NCI-H1417 (cell line): ENCODE measurements at regions not wholly inside any gene's neighbourhood (a gene's known extent, or its start where the extent isn't known, plus 50 kb on each side); places are given as distances from the start of the nearest gene placed in this dataset.
"Not testable (repeated sequence)": the region's sequence is repeated elsewhere in the genome, so short reads cannot be mapped to it uniquely, and the experiment has no call there.

Source experiments
- DNase-seq, 3 experiments: peaks; one replicate each; lab custom pipeline; 2025; lab: John Stamatoyannopoulos, UW

DNA sequence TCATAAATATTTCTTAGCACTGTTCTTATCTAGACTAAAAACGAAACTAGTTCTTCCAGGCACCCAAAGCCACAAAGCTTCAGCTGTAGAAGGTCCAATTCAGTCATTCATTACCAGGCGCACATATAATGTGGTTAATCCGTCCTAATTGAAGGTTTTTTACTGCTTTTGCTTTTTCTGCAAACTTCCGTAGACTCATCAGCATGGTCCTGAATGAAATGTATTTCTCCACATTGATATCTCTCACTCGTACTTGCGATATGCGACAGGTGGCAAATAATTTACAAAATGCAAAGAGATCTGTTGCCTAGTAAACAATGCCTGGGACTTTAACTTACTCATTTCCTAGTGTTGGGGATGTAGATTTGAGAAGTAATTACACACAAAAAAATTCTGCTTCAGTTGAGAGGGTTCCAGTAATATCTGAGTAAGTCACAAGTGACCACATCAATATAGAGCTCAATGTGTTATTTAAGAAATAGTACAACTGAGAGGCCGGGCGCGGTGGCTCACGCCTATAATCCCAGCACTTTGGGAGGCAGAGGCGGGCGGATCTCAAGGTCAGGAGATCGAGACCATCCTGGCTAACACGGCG is 75.0 kb upstream of the MBNL1 start:
- DNase-seq, result no peak

DNA sequence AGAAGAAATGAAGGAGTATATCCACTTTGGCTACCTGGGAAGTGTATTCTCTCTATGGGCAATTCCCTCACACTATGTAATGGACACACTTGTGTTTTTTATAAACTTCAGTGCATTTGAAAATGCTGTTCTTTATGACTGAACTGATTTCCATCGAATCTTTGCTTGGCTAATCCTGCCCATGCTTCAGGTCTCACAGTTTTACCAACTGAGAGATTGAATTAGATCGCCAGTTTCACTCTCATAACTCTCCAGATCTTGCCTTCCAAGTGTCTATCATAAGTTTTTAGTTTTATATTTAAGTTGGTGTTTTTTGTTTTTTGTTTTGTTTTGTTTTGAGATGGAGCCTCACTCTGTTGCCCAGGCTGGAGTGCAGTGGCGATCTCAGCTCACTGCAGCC is 73.5 kb upstream of the MBNL1 start:
- DNase-seq, result no peak

DNA sequence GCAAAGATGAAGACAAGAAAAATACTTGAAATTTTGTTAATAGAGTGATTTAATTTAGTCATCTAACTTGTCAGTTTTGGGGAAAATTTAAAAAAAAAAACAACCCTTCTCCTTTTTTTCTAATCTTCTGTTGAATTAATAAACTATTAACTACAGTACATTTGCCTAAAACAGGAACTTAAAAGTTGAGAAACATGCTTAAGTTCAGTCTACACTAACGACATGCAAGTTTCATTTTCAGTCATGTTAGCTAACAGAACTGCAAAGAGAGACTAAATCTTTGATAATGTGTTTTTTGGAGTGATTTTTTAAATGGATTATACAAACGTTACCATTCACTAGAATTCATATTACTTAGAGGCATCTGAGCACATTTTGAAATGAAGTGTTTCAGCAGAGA is 71.9 kb upstream of the MBNL1 start:
- no peak for DNase-seq

DNA sequence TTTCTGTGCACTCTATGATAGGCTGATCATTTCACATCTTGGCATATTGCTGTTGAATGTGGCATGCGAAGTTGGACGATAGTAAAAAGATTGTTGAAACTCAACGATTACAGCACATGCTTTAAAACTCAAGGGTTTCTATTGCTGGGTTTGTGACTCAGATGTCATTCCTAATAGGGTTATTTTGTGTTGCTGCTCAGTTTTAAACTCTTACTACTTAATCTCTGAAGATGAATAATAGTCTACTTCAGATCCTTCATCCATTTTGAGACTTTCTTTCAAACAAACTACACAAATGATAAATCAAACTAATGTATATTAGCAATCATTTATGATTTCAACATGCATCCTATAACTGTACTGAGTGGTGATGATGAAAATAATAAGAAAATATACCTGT is 71.3 kb upstream of the MBNL1 start:
- DNase-seq, result no peak

DNA sequence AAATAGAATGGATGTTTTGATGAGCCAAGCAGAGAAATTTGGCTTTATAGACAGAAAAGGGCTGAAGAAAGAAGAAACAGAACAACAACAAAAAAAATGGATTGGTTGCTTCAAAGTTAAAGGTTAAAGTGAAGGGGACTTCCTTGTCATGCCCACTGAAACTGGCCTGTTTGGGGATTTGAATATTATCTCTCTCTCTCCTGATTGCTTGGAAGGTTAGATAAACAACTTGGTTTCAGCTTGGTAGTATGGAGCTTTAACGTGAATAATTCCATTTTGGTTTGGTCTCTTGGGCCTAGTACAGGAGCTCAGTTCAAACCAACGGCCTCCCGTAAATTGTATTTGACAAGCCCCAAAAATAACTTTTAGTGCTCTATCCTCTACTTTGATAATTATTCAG is 70.8 kb upstream of the MBNL1 start:
- DNase-seq, result no peak

DNA sequence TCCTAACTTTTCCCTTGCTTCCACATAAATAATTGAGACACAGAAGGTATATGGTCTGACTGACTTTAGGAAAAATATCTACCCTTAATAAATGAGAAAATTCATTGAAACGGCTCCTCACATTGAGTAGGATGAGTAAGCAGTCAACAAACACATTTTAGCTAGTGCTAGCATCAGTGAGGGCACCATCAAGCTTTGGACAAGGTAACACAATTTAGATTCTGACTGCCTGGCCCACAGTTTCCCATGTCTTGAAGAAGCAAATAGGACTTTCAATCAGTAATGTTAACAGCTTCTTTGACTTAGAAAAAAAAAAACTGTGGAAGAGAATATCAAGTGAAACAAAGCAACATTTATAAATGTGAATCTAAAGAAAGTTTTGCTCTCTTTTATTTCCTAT is 70.1 kb upstream of the MBNL1 start:
- no peak for DNase-seq

DNA sequence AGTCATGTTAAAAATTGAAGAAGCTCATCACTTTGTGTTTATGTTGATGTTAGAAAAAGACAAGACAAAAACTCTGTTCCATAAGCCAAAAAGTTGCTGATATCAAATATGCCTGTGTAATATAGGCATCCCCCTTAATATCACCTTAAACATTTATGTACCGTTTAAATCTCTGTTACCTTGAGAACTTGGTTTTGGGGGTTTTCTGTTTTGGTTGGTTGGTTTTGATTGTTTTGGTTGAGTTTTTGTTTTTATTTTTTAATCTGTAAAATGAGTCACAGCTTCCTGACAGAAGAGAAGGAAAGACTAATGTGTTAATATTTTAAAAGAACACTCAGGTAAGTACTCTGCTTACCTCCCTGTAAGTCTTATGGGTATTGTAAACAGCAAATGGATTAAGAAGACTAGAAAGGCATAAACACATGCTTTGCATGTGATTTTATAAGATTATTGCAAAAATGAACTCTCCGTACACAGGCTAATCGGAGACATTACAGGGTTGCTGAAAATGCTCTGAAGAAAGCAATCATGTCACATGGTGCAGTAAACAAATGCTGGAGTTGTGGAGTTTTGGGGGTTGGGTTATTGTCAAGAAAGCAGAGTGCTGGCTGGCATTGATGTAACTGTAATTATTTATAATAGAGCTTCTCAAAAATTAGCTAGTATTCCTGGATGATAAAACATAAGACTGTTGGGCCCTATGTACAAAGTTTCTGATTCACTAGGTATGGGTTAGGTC is 69.5 kb upstream of the MBNL1 start:
- DNase-seq, result no peak

DNA sequence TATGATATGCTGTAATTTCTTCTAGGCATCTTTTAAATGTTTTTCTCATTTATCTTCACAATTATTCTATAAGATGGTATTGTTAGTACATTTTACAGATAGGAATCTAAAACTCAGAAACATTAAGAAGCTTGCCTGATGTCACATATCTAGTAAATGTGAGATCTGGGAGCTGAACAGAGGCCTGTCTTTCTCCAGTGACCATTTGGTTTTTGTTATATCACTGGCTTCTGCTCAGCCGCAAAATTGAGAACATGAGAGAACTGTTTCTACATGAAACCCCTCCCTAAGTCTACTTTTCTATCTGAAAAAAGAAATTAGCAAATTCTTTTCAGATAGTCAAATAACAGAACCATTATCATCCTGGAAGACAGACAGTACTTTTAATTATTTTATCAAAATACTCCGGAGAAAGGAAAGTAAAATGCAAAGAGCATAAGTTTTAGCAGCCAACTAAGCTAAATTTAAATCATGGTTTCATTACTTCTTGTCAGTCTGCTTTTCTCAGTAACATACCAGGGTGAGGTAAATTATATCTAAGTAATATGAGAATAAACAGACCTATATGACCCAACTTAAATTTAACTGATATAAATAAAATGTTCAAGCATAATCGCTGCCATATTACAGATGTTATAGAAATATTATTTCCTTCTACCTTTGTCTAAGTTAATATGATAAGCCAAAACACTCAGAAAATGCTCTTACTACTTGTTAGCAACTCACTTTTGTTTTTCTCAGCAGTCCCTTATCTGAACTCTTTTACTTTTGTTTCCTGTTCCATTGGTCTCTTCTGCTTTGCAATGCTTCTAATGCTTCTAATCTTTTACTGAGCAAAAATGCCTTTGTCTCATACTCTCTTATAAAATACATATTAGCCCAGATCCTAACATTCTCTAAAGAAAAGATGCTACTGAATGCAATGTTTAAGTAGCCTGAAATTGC is 68.0 kb upstream of the MBNL1 start:
- DNase-seq, result no peak

DNA sequence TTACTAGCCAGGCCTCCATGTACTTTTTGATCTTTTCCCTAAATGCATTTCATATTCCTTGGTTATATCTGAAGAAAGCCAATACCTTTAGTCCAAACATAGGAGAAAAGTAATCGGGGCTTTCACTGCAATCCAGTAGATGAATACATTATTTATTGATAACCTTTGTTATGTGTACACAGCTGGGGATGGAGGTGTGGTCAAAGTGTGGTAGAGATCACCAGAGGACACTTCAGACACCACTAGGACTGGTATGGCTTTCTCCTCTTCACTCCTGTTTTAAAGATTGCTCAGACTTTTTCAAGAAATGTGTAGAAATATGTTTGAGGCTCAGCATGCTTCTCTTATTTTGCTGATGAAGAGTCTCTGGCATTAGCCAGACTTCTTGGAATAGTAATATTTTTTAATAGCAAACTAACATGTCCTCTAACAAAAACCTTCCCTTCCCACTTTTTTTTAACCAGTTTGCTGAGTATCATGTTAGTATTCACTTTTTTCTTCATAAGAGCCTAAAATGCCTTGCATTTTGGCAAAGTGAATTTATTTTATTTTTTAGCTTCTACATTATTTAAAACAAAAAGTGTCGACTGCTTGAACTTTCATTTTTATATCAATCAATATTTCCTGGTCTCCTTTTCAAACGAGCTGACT is 65.6 kb upstream of the MBNL1 start:
- peak in 1 of 3 experiments; percentile 41 for DNase-seq

DNA sequence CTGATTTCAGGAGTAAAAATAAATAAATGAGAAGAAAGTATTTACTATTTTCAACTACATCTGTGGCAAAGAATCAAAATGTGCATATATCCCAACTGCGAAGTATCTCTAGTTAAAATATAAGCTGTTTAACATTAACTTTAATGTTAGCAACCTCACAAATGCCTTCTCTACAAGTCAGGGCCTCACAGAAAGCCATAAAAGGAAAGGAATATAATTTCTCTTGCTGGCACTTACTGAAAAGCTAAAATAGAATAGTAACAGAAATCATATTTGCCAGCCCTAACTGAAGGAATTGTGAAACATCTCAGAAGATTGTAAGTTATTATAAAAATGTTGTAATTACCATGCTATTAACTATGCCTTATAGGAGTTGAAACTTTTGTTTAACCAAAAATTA is 65.1 kb upstream of the MBNL1 start:
- no peak for DNase-seq

DNA sequence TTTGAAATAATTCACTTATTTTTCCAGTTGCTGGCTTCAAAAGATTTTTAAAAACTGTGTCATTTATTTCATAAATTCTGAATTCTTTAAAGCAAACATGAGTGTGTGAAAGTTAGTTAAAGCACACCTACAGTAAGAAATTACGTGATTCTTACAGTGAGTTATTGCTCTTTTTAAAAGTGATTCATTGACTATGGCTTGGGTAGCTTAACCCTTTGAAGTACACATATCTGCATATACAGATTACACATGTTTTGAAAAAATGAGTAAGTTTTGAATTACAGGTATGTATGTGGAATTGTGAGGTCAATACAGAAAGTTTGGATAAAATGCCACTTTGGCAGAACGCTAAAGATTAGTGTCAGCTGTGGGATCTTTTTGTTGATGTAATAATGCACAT is 64.5 kb upstream of the MBNL1 start:
- no peak for DNase-seq

DNA sequence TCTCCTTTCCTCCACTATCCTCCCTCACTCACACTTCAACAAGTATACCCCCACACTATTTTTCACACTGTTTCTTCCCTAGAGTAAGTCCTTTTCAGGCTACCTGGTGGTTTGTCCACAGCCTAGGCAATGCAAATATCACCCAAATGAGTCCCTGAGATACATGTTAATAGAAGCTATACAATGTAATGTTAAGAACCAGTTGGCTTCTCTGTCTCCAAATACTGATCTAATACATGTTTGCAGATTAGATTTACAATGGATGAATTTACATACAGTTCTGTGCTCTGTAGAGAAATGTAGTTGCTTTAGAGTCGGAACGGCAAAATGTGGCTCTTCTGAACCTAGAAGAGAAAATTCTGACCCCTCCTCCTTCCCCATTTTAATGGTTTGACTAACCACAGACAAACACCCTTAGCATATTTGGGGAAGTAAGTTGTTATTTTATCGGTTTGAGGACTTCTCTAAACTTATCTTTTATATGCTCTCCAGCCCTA is 63.6 kb upstream of the MBNL1 start:
- DNase-seq, result no peak

DNA sequence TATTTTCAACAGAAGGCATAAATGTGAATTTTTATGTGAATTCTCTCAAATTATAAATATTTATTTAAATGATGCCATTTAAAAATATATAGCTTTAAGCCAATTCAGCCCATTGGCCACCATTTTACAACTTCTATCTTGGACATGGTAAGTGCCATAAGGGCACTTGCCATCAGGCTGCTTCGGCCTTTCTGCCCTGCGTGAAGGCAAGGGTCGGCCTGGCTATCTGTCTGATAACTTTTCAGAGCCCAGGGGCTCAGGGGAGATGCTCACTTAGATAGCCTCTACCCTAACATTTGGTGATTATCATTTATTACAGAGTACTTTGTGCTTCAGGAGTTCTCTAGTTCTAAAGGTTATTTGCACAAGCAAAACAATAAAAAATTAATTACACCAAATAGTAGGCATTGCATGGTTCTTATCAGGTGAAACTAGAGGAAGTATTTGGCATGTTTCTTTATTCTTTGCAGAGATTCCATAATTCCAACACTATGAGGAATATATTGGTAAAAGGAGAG is 62.4 kb upstream of the MBNL1 start:
- no peak for DNase-seq

DNA sequence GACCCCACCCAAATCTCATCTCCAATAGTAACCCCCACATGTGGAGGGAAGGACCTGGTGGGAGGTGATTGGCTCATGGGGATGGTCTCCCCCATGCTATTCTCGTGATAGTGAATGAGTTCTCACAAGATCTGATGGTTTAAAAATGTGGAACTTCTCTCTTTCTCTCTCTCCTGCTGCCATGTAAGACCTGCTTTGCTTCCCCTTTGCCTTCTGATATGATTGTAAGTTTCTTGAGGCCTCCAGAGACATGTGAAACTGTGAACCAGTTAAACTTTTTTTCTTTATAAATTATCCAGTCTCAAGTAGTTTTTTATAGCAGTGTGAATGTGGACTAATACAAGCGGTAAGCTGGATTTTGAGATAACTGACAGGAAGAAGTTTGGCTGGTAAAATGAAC is 60.3 kb upstream of the MBNL1 start:
- DNase-seq, result no peak

DNA sequence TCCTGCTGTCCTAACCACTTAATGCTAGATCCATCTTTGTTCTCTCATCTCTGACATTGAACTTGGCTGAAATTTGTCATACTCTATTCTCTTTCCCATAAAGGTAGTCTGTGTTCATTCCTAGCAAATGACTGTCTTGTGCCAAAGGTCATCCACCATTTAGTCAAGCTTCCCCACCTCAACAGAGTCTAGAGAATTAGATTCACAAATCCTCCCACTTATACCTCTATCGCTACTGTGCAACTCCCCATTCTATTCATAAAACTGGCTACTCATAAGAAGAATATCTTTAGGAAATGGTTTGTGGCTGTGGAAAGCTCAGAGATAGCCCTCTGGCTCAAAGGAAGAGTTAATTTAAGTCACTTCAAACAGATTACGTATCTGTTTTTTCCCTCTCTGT is 59.7 kb upstream of the MBNL1 start:
- DNase-seq, result no peak

DNA sequence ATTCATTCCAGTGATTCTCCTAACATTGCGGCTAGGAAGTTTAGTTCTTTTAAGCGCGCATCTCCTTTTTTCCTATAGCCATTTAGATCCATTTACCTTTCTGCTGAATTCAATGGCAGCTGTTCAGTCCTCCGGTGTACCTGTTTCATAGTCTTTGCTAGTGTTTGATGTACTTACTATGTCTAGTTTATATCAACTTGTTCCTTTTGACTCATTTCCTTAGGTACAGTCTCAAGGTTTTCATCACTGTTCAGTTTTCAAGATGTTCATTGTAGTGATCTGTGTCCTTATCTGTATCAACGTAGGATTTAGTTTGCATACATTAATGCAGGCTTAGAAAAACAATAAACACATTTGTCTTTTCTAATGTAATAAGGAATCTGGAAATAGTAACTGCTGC is 59.0 kb upstream of the MBNL1 start:
- no peak for DNase-seq

DNA sequence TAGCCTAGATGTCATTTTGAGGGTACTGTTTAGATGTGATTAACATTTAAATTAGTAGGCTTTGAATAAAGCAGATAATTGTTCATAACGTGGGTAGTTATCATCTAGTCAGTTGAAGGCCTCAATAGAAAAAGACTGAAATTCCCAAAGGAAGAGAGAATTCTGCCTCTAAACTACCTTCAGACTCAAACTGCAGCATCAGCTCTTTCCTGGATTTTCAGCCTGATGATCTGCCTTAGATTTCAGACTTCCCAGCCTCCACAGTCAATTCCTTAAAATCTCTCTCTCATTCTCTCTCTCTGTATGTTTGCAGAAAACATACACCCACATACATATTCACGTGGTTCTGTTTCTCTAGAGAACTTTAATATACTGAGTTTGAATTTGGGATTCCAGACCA is 58.0 kb upstream of the MBNL1 start:
- no peak for DNase-seq

DNA sequence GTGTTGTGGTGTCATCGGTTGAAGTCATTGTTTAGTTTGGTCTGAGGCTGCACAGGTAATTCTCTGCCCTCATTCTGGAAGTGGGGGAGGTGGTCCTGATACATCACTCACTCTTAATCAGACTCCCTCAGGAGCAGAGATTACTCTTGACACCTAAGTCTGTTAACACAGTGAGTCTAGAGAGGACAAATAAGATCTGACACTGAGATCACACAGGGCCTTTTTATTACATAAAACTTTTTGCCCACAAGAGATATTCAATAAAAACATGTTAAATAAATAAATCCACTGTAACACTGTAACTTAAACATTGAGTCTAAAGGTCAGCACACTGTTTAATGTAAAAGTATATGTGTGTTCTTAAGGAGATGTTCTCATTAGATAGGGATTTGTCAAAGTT is 57.1 kb upstream of the MBNL1 start:
- no peak for DNase-seq

DNA sequence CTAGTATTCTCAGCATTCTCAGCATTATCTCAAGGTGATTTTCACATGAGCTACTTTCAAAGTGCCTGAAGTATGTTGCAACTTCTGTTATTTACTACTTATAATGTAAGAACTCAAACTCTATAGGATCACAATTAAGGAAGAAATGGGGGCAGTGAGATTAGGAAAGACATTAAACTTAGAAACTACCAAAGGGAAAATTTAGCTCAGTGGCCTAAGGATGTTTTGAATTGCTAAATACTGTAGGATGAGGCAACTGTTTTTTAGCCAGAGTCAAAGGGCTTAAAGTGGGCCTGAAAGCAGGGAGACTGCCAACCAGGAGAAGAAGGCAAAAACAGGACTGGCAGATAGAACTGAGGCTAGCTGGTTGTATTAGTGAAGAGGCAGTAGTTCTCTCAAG is 55.5 kb upstream of the MBNL1 start:
- DNase-seq, result no peak

DNA sequence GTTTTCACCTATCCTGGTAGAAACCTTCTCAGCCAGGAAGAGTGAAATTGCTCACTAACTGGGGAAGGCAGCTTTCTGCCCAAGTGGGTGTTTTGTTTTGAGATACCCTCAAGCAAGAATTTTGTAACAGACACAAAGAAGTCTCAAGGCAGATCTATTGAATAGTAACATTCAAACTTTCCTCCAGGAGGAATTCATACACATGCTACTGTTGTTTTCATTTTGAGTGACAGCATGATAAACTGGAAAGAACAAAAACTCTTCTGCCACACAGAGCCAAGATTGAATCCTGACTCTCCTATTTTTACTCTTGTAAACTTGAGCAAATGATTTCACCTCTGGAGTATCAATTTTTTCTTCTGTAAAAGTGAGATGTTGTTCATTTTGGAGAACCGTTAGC is 54.8 kb upstream of the MBNL1 start:
- no peak for DNase-seq

DNA sequence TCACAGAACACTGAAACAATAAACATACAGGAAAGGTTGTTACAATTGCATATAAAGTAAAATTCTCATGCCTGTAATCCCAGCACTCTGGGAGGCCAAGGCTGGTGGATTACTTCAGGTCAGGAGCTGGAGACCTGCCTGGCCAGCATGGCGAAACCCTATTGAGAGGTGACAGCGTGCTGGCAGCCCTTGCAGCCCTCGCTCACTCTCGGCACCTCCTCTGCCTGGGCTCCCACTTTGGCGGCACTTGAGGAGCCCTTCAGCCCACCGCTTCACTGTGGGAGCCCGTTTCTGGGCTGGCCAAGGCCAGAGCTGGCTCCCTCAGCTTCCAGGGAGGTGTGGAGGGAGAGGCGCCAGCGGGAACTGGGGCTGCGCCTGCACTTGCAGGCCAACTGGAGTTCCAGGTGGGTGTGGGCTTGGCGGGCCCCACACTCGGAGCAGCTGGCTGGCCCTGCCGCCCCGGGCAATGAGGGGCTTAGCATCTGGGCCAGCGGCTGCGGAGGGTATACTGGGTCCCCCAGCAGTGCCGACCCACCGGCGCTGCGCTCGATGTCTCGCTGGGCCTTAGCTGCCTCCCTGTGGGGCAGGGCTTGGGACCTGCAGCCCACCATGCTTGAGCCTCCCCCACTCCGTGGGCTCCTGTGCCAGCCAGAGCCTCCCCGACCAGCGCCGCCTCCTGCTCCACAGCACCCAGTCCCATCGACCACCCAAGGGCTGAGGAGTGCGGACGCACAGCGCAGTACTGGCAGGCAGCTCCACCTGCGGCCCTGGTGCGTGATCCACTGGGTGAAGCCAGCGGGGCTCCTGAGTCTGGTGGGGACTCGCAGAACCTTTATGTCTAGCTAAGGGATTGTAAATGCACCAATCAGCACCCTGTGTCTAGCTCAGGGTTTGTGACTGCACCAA is 51.5 kb upstream of the MBNL1 start:
- DNase-seq, result not testable (repeated sequence)
